HG02588 (cell line): ENCODE measurements at regions not wholly inside any gene's neighbourhood (a gene's known extent, or its start where the extent isn't known, plus 50 kb on each side); places are given as distances from the start of the nearest gene placed in this dataset.
A peak's percentile ranks its signal among the peaks of the same experiment; 100 is the strongest.
"Not testable (repeated sequence)": the region's sequence is repeated elsewhere in the genome, so short reads cannot be mapped to it uniquely, and the experiment has no call there.

Source experiments
- ATAC-seq: cut with Tn5 transposase; IDR thresholded peaks from one replicate; pipeline ENCODE4 v1.9.1; 2021; ENCODE audit warnings: mild to moderate bottlenecking, moderate library complexity; ENCODE audit not compliant: unreplicated experiment

DNA sequence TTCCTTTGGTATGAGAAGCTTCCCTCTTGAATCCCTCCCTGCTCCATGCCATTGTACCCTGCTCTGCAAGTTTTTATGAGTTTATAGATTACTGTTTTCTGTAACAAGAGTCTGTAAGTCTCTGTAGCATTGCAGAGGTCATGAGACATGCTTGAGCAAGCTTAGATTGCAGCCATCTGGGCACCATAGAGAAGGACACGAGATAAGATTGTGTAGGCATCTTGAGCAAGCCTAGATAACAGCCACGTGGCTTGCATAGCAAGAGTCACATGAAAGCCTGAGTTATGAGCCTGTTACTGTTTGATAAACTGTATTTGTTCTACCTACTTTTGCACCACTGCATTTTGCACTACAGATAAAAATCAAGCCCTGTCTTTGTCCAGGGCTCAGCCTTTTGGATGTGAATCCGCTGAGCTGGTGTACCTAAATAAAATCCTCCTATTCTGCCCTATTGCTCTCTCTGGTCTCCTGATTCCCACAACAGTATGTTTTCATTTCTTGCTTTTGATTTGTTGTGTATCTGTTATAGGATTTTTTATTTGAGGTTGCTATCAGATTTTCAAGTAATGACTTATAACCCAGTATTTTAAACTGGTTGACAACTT, 127.4 kb upstream of the ANKRD50 start:
- no peak for ATAC-seq

DNA sequence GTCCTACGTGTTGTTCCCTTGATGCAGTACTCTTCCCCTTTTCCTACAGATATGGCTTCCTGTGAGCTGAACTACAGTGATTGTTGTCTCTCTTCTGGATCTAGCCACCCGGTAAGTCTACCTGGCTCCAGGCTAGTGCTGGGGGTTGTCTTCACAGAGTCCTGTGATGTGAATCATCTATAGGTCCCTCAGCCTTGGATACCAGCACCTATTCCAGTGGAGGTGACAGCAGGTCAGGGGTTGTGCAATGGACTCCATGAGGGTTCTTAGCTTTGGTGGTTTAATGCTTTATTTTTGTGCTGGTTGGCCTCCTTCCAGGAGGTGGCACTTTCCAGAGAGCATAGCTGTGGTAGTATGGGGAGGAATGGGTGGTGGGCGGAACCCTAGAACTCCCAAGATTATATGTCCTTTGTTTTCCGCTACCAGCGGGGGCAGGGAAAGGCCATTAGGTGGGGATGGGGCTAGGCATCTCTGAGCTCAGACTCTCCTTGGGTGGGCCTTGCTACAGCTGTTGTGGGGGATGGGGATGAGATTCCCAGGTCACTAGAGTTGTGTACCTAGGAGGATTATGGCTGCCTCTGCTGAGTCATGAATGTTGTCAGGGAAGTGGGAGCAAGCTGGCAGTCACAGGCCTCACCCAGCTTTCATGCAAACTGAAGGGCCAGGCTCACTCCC, 121.4 kb upstream of the ANKRD50 start:
- ATAC-seq: no peak

DNA sequence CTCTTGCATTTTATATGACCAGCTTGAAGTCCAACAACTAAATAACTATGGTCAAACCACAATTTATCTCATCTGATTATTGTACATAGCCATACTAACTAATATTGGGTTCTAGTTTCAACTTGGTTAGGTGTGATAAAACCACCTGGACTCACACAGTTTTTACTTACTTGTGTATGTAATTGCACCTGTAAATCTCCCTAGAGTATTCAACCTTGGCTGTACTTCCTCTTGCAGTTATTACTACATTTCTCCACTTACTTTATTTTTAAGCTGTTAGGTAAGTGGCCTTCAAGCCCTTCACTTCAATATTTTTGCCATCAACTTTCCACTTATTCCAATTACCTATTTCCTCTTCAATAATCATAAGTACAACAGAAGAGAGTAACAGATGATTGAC, 115.8 kb upstream of the ANKRD50 start:
- ATAC-seq: no peak

DNA sequence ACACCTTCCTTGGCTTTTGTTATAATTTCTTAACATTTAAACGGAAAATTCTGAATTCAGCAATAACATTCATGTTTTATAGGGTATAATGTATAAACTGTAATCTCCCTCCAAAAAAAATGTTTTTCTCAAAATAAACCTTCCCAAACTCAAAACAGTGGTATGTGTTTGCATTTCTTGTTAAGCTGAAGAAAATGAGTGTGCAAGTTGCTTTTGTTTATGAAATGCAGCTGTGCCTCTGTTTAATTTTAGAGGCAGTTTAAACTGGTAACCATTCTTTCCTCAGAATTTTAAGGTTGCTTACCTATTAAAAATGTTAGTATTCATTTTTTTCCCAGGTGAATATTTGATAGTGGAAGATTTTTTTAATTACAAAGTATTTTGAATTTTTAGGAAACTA, 105.0 kb upstream of the ANKRD50 start:
- ATAC-seq: no peak

DNA sequence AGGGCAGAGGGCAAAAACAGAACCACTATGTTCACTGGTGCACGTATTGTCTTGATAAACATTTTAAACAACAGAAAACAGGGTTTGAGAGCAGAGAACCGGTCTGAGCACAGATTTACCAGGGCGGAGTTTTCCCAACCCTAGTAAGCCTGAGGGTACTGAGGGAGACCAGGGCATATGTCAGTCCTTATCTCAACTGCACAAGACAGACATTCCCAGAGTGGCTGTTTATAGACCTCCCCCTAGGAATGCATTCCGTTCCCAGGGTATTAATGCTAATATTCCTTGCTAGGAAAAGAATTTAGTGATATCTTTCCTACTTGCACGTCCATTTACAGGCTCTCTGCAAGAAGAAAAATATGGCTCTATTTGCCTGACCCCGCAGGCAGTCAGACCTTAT, 99.7 kb upstream of the ANKRD50 start:
- not testable (repeated sequence) for ATAC-seq

DNA sequence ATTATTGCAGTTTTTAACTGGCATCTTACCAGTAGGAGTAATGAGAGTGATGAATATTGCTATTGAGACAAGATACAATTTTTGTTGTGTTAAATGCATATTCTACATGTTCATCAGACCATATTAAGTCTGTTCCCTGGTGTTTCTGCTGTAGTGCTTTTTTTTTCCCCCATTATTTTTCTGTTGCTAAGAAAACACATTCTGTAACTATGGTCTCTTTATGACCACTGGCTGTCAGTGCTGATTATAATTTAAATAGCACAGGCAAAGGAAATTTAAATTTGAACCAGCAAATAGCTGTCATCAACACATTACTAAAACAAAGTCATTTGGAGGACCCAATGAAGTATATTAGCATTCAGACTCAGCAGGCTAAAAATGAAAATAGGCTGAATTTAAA, 98.3 kb upstream of the ANKRD50 start:
- no peak for ATAC-seq

DNA sequence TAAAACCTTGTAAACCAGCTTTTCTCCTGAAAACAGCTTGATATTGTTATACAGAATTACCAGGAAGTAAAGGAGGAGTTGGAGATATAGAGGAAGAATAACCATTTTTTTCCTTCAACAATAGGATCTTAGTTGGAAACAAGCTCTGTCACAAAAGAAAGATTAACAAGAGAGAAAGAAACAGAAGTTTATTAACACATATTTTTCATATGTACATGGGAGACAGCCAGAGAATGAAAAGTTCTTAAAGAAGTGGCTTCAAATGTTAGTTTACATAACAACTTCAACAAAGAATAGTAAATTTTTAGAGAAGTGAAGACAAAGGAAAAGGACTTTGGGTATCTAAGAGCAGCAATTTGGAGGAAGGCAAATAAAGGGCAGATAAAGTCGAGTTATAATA, 94.9 kb upstream of the ANKRD50 start:
- no peak for ATAC-seq

DNA sequence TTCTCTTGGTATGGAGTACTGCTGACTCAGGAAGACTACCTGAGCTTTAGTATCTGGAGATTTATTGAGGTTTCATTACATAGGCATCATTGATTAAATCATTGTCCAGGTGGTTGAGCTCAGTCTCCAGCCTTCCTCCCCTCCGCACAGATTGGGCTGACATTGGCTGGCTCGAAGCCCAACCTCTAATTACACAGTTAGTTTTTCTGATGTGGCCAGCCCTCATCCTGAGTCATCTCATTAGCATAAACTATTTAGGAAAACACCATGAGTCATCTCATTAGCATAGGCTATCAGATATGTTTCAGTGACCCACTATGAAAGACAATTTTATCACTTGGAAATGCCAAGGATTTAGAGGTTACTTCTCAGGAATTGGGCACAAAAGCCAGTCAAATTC, 93.9 kb upstream of the ANKRD50 start:
- no peak for ATAC-seq

DNA sequence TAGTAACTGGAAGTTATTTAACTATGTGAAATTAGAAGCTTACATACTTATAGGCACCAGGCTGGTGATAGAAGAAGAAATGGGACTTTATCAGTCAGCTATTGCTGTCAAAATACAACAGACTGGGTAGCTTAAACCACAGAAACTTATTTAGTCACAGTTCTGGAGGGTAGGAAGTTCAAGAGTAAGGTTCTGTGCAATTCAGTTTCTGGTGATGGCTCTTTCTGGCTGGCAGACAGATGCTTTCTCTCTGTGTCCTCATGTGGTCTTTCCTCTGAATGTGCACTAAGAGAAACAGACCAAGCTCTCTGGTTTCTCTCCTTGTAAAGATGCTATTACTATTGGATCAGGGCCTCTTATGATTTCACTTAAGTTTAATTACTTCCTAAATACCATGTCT, 92.1 kb upstream of the ANKRD50 start:
- peak; percentile 87 for ATAC-seq

DNA sequence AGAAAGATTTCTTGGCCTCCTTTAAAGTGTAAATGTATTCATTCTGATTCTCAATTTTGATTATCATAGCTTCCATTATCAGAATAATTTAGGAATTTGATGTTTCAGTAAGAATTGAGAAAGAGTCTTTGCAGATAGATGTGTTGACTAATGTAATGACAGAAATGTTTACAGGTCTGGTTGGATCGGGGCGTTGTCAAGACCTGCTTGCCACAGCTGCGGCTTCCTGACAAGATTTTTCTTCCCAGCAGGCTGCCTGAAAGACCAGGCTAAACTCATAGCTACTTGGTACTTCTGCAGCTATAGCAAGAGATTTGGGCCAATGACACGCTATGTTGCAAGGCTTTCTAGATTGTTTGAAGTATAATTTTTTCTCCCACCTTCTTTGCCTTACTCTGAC, 91.5 kb upstream of the ANKRD50 start:
- ATAC-seq: no peak

DNA sequence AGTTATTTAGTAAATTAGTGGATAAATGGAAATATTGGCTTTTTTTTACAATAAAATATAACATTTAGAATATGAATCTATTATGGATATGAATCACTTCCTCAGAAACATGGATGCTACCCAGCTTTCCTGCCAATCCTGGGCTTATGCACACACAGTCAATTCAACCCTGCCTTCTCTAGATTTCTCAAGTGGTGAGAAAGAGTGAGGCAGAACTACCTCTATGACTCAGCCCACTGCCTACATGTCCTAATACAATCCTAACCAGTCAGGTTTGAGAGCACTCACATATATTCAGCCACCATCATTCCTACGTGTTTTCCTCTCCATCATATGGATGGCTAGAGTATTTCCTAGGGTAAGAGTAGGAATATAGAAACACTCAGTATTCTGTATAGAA, 91.1 kb upstream of the ANKRD50 start:
- ATAC-seq: peak; percentile 67

DNA sequence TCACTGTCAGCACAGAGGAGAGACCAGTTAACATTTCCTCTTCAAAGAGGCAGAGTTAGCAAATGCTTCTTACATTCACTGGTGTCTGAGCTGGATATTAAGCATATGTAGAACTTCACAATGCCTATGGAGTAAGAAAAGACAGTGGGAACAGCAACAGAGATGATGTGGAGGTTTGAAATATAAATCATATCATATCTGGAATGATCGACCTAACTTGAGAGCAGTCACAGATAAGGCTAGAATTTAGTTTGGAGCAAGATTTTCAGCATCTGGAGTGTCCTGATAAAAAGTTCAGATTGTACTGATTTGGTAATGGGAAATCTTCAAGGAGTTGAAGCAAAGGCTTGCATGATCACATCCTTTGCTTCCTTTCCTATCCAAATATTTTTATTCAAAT, 90.5 kb upstream of the ANKRD50 start:
- ATAC-seq: no peak

DNA sequence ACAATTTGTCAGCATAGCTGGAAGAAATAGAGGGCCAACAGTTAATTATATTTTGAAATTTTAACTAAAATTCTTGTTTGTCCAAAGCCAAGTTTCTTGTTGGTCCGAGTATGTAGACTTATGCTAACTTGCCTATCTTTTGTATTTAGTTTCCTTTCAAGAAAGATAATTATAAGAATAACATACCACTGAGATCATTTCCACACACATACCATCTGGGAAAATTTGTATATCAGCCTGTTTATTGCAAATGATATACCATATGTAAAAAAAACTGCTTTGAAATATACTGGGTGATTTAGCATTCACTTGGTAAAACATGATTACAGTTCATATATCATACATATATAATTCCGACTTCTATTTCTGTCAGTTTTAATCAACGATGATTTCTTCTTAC, 84.7 kb upstream of the ANKRD50 start:
- ATAC-seq: no peak

DNA sequence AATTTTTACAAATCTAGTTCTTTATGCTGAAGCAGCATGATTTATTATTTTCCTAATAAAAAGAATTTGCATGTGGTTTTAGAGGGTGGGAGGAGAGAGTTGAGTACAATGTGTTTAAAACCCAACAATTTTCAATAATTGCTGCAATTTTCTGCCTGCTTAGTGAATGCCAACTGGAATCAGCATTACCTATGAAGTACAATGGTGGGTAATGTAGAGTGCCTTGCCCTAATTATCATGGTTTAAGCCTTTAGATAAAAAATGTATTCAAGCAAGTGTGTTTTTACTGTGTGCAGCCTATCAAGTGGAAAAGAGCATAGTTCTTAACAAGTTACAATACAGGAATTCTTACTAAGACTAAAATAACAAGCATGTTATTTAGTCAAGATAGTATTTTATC, 77.9 kb upstream of the ANKRD50 start:
- no peak for ATAC-seq

DNA sequence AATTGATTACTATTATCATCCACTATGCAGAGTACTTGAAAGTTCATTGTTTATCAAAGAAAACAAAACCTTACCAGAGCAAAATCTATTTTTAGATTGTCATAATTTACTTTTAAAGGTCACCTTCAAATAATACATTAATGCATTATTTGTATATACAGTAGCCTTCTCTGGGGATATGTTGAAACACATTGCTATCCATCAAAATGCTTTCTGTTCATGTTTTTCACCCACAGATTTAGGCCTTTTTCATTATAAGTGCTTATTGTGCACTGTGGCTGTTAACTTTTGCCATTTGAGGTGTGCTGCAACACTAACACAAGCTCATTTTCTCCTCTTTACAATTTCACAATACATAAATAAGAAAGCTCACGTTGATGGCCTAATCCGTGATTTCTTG, 74.1 kb upstream of the ANKRD50 start:
- no peak for ATAC-seq

DNA sequence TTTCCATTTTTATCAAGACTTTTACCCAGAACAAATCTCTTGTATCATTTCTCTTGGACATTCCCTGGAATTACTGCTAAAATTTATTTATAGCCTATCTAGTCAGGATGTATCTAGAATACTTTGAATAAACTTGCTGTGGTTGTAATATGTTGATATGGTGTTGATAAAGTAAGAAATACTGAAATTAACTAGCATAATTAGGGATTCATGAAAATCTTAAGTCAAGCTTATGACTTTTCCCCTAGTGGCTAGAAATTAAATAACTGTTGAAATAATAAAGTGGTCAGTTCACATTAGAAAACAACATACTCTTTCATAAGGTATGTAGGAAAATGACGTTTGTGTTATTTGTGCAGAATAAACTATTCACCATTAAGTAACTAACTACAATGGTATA, 73.1 kb upstream of the ANKRD50 start:
- ATAC-seq: no peak

DNA sequence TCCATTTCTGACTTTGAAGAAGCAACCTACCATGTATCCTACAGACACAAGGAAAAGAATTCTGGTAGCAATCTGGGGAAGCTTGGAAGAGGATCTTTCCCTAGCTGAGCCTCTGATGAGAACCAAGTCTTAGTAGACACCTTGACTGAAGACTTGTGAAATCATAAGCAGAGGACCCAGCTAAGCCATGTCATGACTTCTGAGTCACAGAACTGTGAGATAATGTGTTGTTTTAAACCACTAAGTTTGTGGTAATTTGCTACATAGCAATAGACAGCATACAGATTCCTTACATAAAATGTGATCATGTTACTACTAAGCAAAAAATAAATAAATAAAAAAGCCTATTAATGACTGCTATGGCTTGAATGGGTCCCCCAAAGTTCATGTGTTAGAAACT, 71.3 kb upstream of the ANKRD50 start:
- no peak for ATAC-seq

DNA sequence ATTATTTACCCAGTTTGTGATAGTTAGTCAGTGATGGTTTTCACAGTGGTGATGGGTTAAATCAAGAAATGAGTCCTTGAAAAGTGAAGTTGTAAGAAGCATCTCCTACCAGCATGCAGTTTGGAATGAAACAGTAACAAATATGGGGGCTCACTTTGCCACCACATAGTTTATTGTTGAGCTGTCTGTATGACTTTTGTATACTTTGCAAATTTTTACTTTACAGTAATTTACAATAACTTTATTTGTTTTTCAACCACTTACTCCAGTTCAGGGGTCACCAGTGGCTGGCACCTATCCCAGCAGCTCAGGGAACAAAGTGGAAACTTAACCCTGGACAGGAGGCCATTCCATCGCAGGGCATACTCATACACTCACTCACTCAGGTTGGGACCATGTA, 64.5 kb upstream of the ANKRD50 start:
- no peak for ATAC-seq

DNA sequence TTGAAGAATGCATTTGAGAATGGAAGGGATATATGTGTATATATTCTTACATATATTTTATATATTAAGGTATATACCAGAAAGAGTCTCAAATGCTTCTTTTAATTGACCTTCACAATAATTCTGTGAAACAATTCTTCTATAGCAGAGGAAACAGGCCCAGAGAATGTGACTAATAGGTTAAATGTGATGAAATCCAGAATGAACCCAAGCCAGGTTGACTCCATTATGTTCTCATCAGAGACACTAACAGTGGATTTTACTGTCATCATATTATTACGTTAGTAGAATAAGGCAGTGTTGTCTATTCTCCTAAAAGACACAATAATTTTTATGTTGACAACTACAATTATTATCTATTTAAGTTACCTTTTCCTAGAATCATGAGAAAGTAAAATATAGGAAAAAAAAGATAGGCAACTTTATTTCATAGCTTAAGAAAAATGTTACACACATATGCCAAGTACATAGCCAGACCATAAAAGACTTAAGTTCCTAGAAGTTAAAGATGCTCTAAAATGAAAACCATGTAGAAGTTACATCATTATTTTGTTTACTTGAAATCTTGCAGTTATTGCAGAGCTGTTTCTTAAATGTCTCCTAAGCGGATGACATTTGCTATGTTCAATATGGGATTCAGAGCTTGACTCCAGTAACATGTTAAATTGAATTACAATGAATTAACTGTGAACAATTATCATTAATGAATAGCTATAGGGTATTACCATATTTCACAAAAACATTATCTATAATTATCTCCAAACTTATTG, 56.2 kb upstream of the ANKRD50 start:
- ATAC-seq: no peak

DNA sequence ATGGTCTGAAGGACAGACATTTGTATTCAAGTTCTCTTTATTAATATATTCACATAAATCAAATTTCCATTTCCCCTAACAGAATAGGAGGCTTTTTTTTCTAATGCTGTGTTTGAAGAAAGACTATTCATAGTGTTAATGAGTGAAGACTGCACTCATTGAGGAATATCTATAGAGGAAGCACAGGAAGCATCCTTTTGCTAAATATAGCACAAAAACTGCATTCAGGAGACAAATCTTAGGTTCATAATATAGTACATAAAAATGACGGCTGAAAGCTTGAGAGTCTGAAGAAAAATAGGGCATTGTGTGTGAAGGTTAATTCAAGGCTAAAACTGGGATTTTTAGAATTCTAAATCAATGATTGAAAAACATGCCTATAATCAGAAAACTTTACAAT, 50.4 kb upstream of the ANKRD50 start:
- no peak for ATAC-seq
